CD4-positive, alpha-beta T cell treated with Interleukin-15 for 1 hour (primary cell): ENCODE measurements at regions not wholly inside any gene's neighbourhood (a gene's known extent, or its start where the extent isn't known, plus 50 kb on each side); places are given as distances from the start of the nearest gene placed in this dataset.

Source experiments
- DNase-seq: peaks from one replicate; pipeline ENCODE4 v3.0.0-alpha.2; 2020

DNA sequence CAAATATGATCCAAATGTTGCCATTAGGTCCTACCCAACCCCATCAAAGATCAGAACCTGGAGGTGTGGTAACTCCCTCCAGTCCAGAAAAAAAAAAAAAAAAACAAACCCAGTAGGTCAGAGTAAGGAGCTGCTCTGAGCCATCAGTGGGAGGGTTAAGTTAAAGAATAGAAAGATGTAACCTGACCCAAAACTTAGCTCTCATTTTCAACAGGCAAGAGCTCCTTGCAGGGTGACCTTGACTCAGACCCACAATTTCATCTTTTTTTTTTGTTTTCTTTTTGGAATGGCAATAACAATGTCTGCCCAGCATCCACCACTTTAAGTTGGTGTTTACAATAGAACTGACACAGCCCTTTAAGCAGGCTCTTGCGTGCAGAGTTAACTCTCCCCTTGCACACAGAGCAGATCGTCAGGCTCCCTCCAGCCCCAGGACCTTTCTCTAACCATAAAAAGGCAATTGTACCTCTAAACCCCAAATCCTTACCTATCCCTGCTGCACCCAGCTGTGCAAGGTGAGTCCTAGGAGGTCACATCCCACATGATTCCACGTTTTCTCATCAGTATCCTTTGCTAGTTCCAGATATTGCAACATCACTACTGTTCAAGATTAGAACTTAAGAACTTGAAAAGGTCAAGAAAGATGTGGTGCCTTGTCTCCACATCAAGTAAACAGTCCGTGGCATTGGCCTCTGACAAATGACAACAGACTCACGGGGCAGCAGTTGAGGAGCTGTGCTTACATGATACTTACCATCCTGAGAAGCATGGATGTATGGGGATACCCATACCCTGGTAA is 178.6 kb upstream of the EEA1 start:
- no peak for DNase-seq

DNA sequence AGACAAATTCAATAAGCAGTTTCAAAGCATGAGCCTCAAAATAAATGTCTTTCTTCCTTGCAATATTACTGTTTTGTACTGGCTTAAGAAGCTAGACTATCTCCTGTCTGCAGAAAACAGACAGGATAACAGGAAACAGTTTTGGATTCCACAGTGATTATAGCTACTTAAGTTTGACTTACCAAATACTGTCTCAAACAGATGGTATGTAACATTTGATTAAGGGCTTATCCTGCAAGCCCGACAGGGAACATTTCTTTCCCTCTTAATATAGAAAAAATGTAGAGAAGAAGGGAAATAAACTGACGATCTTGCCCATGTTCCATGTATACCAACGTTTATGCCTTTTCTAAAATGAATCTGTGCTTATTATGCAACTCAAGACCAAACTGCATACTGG is 179.9 kb upstream of the EEA1 start:
- DNase-seq = no peak

DNA sequence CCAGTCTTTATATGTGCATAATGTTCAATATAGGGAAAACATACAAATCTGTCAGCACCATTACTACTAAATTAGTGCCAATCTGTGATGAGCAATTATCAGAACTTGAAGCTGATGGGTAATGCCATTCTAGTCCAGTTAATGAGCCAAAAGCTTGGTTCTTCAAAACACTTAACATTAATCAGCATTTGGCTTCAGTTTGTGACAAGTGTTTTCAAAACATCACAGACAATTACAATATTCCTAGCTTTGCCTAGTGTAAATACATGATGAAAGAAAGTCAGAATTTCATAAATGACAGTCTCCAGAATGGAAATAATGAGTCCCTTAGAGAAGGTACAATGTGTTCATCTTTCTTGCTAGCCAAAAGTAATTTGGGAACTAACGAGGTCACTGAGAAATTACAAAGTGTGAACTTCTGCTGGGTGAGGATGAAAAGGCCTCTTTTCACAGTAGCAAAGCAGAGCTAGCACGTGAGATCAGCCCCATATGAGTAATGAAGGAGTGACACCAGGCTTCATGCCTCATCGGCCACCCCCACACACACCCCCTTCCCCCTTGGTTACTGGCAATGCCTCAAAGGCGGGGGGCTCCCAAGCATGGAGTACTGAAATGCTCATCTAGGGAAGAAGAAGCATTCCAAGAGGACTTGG is 180.6 kb upstream of the EEA1 start:
- DNase-seq = no peak

DNA sequence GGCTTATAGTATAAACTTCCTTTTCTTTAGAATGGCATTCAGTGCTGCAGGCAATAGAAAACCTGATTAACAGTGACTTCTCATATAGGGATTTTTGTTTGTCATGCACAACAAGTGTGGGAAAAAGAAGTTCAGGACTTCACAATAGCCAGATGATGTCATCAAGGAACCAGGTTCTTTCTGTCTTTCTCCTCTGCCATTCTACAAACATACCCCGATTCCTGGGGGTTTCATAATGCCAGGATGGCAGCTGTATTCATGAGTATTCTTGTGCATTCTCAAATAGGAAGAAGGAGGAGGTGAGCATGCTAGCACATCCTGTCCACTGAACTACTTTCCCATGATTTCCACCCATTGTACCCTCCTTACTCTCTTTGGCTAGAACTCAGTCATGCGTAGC is 182.7 kb upstream of the EEA1 start:
- no peak for DNase-seq

DNA sequence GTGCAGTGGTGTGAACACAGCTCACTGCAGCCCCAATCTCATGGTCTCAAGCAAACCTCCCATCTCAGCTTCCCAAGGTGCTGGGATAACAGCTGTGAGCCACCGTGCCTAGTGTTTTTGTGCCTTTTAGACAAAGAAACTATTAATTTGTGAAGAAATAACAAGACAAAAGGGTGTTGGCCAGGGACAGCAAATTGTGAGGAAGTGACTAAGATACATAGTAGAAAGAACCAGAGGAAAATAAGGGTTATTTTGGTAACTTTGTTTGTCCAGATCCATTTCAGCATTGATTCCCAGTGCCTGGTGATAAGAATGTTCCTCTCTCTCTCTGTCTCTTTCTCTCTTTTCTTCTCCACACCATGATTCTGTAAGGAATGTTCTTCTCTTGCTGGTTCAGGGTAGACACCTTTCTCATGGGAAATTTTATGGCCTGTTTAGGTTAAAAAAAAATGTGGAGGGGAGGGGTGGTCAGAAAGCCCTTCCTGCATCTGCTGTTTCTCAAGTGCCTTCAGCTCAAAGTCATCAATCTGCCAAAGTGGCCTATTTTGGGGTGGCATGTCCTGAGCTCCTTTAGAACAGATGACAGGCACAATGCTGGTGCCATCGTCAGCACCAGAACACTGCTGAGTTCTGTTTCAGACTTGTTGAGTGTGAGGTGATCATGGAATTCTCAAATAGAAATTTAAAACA is 184.4 kb upstream of the EEA1 start:
- DNase-seq = no peak

DNA sequence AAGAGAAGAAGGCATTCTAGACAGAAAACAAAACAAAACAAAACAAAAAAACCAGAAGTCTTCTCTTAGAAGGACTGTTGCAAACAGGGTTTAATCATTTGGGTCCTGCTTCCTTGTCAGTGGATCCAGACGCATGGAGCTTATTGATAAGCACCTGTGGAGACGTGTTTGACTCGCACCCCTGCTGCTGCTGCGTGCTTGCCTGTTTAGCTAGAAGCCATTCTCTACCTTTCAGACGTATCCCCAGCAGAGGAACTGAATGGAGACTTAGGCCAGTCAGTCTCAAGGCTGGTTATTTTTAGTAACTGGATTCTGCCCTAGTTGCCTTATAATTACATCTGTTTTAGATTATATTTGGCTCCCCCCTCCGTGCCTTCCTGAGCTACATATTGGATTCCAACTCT is 186.1 kb upstream of the EEA1 start:
- DNase-seq = no peak

DNA sequence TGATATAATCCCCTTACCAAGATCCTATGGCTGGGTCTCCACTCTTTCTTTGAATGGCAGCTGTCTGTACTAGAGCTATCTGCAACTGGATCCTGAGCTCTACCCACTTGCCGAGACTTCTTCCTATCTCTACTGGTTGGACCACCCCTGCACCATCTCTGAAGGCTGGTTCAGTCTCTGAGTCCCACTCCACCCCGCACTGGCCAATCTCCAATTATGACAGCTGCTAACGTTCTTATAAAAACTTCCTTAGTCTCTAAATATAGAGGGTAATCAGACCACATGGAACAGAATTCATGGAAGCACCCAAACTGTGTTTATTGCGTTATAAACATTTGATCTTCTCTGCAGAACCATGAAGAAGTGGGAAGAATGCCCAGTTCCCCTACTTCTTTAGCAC is 186.6 kb upstream of the EEA1 start:
- no peak for DNase-seq

DNA sequence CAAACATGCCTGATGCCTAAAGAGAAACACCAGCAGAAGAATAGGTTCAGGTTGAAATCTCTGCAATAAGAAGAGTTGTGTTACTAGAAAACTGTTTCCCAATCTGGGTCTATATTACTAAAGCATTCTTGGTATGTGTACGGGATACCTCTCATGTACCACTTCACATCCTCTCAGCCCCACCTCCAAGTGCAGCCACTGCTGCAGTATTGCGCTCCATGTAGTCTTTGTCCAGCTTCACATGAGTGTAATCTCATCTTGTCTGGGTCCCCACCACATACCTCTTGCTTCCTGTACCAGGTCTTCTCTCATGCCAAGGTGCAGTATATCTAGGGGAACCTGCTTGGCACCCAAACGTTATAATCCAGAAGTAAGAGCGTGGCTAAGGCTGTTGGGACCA is 187.5 kb upstream of the EEA1 start:
- DNase-seq = no peak

DNA sequence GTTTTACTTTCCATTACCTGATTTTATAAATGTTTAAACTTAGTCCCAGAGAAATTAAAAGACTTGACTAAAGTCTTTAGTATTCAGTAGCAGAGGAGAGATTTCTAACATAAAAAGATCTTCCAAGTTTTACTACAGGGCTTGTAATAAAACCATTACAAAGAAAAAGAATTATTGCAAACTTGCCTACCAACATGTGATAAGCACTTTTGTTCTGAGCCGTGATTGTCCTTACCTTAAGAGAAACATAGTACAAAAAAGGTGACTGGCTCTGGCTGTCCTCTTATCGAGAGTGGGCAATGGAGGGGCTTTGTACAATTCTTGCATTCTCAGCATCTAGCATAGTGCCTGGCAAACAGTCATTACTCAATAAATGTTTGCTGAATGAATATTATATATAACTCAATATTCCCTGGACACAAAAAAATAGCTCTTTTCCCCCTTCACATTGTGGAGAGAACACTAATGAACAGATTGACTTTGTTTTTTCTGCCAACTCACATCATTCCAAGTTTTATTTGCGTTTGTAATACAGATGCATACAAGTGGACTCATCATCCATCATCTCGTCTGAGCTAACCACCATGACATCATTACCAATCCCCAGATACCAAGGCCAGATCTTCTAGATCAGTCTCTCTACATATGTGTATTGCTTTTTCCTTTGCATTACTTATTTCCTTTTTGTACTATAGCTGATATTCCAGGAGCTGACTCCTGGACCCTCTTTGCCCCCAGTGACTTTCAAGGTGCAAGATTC is 192.8 kb upstream of the EEA1 start:
- DNase-seq = no peak

DNA sequence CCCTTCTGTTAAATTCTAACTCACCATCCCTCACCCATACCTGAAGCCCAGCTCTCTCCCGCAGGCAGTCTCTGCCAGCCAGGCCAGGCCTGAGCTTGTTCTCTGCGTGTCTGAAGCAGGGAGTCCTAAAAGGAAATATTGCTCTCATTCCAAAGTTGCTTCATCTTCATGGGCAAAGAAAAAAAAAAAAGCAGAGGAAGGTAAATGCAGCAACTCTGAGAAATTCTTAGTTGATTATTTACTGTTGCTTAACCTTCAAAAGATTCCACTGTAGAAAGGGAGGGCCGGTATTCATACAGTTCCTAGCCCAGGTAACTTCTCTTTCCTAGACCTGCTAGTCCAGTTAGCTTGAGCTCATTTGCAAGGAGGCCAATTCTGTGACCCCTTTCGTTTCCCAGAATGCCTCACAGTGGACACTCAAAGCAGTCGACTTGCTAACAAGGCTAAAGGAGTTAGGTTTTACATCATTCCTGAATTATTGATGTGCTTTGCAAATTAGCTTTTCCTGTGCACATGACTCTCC is 193.5 kb upstream of the EEA1 start:
- DNase-seq = no peak

DNA sequence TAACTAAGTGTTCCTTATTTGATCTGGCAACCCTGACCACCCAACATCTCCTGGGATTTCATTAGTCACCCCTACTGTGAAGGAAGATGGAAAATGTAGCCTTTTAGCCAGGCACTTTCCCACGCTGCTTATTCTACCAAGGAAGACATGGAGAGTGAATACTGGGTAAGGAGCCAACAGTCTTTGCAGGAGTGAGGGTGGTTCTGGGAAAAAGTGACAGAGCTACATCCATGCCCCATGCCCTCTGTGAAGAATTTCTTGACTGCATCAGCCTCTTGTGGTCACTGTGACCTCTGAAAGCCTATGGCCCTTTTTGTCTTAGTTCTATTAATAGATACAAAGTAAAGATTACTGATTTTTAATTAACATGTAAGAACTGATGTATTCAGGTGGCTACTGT is 196.0 kb upstream of the EEA1 start:
- DNase-seq = no peak

DNA sequence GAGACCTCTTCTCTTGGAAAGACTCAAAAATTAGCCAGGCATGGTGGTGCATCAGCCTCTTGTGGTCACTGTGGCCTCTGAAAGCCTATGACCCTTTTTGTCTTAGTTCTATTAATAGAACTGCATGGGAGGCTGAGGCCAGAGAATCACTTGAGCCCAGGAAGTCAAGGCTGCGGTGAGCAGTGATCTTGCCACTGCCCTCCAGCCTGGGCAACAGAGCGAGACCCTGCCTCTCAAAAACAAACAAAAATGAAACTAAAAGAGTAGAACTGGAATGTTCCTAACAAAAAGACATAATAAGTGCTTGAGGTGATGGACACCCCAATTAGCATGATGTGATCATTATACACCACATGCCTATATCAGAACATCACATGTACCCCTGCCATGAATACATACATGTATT is 197.0 kb upstream of the EEA1 start:
- DNase-seq = no peak

DNA sequence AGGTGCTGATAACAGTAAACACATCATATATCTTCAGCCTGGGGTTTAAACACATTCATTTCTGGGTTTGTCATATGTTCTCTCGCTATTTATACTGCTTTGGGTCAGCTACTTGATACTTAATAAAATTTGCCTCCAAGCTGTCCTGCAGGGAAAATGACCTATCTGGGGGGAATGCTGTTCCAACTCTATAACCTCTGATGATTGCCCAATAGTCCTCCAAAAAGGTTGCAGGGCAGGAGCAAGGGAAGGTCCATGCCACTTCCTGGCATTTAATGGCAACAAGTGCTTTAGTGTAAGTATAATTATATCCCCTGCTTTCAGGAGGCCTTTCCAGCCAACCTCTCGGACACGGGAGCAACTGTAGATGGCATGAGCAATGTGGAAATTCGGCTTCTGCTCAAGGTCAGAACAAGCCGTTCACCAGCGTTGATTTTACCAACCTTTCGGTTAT is 198.0 kb upstream of the EEA1 start:
- DNase-seq = no peak

DNA sequence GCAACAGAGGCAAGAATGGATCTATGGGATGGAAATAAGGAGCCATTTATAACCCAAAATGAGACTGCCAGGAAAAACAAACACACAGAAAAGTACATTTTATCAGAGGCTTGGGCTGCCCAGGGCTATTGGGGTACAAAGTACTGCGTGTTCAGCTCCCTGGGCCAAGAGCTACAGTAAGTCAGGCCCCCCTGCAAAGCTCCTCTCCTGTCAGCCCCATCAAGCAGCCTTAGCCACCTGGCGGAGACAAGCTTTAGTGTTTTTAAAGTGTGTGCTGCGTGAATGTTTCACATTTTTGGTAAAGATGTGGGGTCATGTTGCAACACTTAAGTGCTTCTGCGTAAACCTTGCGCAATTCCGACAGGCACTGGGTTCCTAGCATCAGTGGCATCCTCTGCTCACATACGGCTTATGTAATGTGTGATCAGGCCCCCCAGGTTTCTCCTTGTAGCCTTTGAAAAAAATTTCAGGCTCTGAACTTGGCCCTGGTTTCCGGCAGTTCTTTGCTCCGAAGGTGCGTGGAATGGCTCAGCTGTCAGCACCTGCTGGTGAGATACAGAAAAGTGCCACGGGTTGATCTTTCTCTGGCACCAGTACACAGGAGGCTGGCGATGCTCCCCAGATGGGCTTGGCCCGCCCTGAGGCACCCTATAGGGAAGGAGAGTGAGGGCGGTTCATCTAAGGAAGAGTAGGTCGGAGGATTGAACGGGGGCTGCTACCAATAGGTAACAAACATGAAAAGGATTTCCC is 198.7 kb upstream of the EEA1 start:
- peak; percentile 50 for DNase-seq

DNA sequence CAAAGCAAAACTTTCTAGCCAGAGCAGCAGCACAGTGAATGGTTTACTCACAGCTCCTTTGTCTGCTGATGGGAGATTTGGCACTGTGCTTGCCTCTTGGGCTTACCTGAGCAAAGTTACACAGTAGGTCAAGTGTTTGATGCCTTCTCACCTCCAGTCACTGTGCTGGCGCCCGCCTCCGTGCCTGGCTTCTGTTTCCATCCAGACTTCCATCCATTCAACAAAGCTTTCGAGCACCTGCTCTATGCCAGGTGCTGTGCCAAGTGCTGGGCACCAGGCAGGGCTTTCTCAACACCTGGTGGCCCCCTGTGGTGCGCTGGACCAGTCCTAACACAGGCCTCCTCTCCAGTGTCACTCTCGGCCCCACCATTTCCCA is 199.2 kb upstream of the EEA1 start:
- DNase-seq = no peak

DNA sequence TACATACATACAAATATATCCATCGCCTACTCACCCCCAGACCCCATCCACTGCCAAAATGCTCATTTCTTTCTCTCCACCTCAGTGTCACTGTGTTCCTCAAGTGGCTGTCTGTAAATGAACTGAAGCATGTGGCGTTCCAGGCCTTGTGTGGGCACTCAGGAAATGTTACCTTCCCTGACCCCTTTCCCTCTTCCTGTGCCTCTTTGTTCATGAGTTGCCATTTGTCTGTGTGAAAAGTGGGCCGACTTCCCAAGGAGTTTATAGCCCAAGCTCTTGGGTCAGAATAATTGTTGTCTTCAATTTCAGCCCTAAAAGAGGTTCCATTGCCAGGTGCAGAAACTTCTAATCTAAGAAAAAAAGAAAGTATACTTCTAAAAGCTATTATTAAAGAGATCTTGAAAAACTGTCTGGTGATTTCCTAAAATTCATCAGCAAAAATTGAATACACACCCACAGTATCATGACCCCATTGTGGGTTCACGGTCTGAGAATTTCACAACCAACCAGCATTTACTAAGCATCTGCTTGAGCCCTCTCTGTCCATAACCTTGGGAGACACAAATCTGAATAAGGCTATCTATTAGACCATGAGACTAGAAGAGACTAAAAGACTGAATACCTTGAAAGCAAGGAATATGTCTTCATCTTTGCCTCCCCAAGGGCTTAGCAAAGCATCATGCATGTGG is 201.4 kb upstream of the EEA1 start:
- DNase-seq = no peak

DNA sequence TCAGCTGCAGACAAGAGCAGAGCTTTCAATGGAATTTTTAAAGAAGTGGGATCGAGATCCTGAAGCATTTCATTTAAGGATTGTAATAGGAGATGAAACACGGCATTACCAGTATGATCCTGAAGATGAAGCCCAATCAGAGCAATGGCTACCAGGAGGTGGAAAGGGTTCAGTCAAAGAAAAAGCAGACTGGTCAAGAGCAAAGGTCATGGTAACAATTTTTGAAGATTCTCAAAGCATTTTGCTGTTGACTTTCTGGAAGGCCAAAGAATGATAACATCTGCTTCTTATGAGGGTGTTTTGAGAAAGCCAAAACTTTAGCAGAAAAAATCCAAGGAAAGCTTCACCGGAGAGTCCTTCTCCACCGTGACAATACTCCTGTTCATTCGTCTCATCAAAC is 204.3 kb upstream of the EEA1 start:
- no peak for DNase-seq

DNA sequence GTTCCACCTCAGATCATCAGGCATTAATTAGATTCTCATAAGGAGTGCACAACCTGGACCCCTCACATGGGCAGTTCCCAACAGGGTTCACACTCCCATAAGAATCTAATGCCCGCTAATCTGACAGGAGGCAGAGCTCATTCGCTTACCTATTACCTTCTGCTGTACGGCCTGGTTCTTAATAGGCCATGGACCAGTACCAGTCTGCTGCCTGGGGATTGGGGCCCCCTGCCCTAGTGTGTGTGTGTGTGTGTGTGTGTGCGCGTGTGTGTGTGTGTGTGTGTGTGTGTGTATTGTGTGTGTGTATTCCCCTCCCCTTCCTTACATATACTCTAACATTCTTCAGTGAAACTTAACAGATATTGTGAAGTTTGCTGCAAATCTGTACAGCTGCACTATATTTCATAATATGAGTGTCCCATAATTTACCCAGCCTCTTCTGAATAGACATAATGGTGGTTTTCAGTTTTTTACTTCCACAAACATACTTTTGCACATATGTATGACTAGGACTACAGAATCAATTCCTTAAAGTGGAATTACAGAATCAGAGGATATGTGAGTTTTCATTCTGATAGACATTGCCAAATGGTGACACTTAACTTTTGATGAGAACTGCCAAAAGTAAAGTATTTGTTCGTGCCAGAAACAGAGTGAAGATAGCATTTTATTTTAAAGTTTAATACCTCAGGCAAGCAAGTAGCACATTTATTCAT is 205.2 kb upstream of the EEA1 start:
- DNase-seq = no peak

DNA sequence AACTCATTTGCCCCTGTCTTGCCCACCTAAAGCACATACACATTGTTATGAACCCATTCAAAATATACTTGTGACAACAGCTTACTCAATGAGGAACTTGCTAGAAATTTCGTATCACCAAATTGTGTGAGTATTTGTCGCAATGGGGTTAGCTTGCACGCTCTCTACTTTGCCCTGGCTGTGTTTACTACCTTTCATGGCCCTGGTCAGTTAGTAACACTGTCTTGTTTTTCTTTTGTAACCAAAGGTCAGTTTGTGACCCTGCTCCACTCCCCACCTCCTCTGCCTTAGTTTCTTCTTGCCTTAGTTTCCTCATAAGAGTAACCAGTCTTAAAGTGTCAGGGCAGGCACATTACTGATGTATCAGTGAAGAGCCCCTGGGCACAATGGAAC is 205.8 kb upstream of the EEA1 start:
- no peak for DNase-seq

DNA sequence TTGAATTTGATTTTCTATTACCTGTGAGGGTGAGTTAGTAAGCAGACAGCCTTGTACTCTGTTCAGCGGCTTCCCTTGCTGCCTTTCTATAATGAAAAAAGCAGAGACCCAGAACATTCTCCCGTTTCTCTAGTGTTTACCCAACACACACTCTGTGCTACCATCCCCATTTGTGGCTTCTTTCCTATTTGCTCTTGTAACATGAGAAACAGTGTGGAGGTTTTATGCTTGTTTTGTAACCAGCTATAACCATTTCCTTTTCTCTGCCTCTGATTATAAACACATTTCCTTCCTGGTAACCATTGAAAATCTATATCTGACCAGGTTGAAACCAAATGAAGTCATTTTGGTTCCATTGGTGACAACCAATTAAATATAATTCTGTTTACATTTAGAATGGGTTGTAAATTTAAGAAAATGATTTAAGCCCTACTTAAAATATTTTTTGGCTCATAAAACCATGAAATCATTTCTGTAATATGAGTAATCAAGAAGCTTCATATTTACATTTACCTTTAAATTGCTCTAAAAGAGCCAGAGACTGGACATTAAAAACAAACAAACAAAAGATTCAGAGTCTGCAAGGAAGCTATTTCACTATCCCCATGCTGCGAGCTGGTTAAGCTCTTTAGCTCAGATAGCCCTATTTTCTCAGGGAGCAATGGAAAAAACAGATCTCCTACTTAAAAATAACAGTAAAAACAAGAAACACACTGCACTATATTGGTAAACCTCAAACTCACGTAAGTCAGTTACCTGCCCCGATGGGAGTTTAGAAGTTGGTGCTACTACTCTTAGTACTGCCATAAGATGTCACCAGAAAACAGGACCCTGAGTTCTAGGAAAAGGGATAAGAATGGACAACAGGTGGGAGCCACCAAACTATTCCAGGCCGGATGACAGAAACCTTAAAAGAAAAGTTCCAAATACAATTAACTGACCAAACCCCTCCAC is 206.5 kb upstream of the EEA1 start:
- DNase-seq = no peak
